H1 (cell line): ENCODE measurements at regions not wholly inside any gene's neighbourhood (a gene's known extent, or its start where the extent isn't known, plus 50 kb on each side); places are given as distances from the start of the nearest gene placed in this dataset.

Source experiments
- CTCF ChIA-PET: fragments of 300-600 bp; sonication (Branson Sonifier 250); formaldehyde crosslinking; loops from one replicate; lab custom pipeline; 2021; ENCODE audit not compliant: partially characterized antibody; lab: Charles Lee
- POLR2A ChIA-PET: fragments of 300-600 bp; sonication (Branson Sonifier 250); formaldehyde crosslinking; loops from one replicate; lab custom pipeline; 2021; ENCODE audit warnings: inconsistent platforms; ENCODE audit not compliant: partially characterized antibody; lab: Charles Lee
- DNase-seq, 2 experiments: peaks; one replicate each; pipeline versions ENCODE4 v3.0.0 to v3.0.0-alpha.2; 2010 to 2022; ENCODE audit warnings: low spot score in 2 of 2, low read depth in 1 of 2, mixed read lengths in 1 of 2
- FAIRE-seq: peaks from 2 replicates; lab custom pipeline; 2011; peaks lifted over from hg19 to GRCh38; lab: Jason Lieb, UNC
- H2AFZ ChIP-seq: 2 replicates; pipeline ENCODE4 v1.8.1; 2012; ENCODE audit warnings: low read length, inconsistent platforms
- H2AK5ac ChIP-seq: 2 replicates; pipeline ENCODE4 v1.6.1; 2013; ENCODE audit warnings: low read depth, low read length
- H2BK120ac ChIP-seq: replicated peaks from 2 replicates; pipeline ENCODE3; 2013; ENCODE audit warnings: low read depth, low read length, inconsistent platforms
- H2BK12ac ChIP-seq: 2 replicates; pipeline ENCODE4 v1.6.1; 2013; ENCODE audit warnings: low read depth, low read length
- H2BK15ac ChIP-seq: 2 replicates; pipeline ENCODE4 v1.6.1; 2013; ENCODE audit warnings: low read length
- H2BK20ac ChIP-seq: 2 replicates; pipeline ENCODE4 v1.6.1; 2013; ENCODE audit warnings: low read length
- H2BK5ac ChIP-seq: 2 replicates; pipeline ENCODE4 v1.6.1; 2013; ENCODE audit warnings: low read depth, low read length
- H3K14ac ChIP-seq: 2 replicates; pipeline ENCODE4 v1.6.1; 2013; ENCODE audit warnings: inconsistent platforms; ENCODE audit not compliant: insufficient read length
- H3K18ac ChIP-seq: 2 replicates; pipeline ENCODE4 v1.6.1; 2013; ENCODE audit warnings: low read length; ENCODE audit errors: extremely low read depth
- H3K23ac ChIP-seq: 2 replicates; pipeline ENCODE4 v1.6.1; 2013; ENCODE audit warnings: inconsistent platforms; ENCODE audit not compliant: insufficient read length
- H3K23me2 ChIP-seq: 2 replicates; pipeline ENCODE4 v1.6.1; 2013; ENCODE audit warnings: low read depth, low read length
- H3K27ac ChIP-seq: 2 replicates; pipeline ENCODE4 v1.6.1; 2011; ENCODE audit warnings: low read depth, low read length, inconsistent platforms
- H3K27me3 ChIP-seq, 4 experiments: replicated peaks in 1 of 4; 1 replicate in 1 of 4; 2 replicates in 3 of 4; pipeline versions ENCODE4 v1.6.1 to v1.8.1; 2011 to 2013; ENCODE audit warnings: low read length in 3 of 4, mild to moderate bottlenecking in 3 of 4, inconsistent platforms in 2 of 4, mixed read lengths in 2 of 4, moderate library complexity in 1 of 4; ENCODE audit not compliant: control insufficient read depth in 3 of 4, insufficient read depth in 3 of 4; ENCODE audit errors: extremely low read depth in 1 of 4
- H3K36me3 ChIP-seq, 4 experiments: 2 replicates each; pipeline versions ENCODE4 v1.6.1 to v1.8.1; 2011 to 2013; ENCODE audit warnings: mild to moderate bottlenecking in 4 of 4, low read length in 3 of 4, moderate library complexity in 2 of 4, control low read depth in 1 of 4, inconsistent platforms in 1 of 4; ENCODE audit not compliant: insufficient read depth in 4 of 4, control insufficient read depth in 2 of 4
- H3K4ac ChIP-seq: replicated peaks from 2 replicates; pipeline ENCODE3; 2013; ENCODE audit warnings: low read length, low read depth, mixed read lengths, inconsistent platforms; ENCODE audit not compliant: insufficient read length
- H3K4me1 ChIP-seq, 4 experiments: replicated peaks in 1 of 4; 1 replicate in 1 of 4; 2 replicates in 3 of 4; pipeline versions ENCODE4 v1.6.1 to v1.8.1; 2011 to 2013; ENCODE audit warnings: low read length in 3 of 4, inconsistent platforms in 2 of 4, mixed read lengths in 1 of 4; ENCODE audit not compliant: insufficient read depth in 4 of 4, control insufficient read depth in 3 of 4
- H3K4me2 ChIP-seq, 2 experiments: 2 replicates each; pipeline versions ENCODE4 v1.6.1 to v1.8.1; 2011 to 2013; ENCODE audit warnings: low read depth in 2 of 2, low read length in 2 of 2, control low read depth in 1 of 2, inconsistent platforms in 1 of 2, mild to moderate bottlenecking in 1 of 2; ENCODE audit not compliant: insufficient read depth in 1 of 2
- H3K4me3 ChIP-seq, 4 experiments: fragments of 200-600, 300-600 bp in 1 of 4; sonication (generic), shearing (Covaris generic), sonication (Bioruptor Twin) in 1 of 4; 2 replicates each; pipeline versions ENCODE4 v1.5.1 to v1.8.1; 2011 to 2016; ENCODE audit warnings: low read length in 4 of 4, low read depth in 3 of 4, control low read depth in 2 of 4, inconsistent platforms in 2 of 4, mild to moderate bottlenecking in 2 of 4, mixed read lengths in 1 of 4, moderate library complexity in 1 of 4; ENCODE audit not compliant: insufficient read depth in 2 of 4; ENCODE audit errors: extremely low read depth in 1 of 4
- H3K56ac ChIP-seq: replicated peaks from 2 replicates; pipeline ENCODE3; 2013; ENCODE audit warnings: low read depth, mild to moderate bottlenecking, mixed read lengths, low read length, inconsistent platforms; ENCODE audit not compliant: insufficient read length
- H3K79me1 ChIP-seq: 2 replicates; pipeline ENCODE4 v1.6.1; 2013; ENCODE audit warnings: low read depth, low read length, control low read depth
- H3K79me2 ChIP-seq, 2 experiments: 2 replicates each; pipeline versions ENCODE4 v1.6.1 to v1.8.1; 2012 to 2013; ENCODE audit warnings: low read length in 2 of 2, mild to moderate bottlenecking in 2 of 2, inconsistent platforms in 1 of 2; ENCODE audit not compliant: insufficient read depth in 2 of 2, control insufficient read depth in 1 of 2
- H3K9ac ChIP-seq, 4 experiments: replicated peaks in 1 of 4; 1 replicate in 1 of 4; 2 replicates in 3 of 4; pipeline versions ENCODE4 v1.6.1 to v1.8.1; 2011 to 2013; ENCODE audit warnings: low read depth in 3 of 4, low read length in 3 of 4, control low read depth in 2 of 4, mild to moderate bottlenecking in 2 of 4, moderate library complexity in 2 of 4, inconsistent platforms in 1 of 4; ENCODE audit errors: extremely low read depth in 1 of 4
- H3K9me3 ChIP-seq, 2 experiments: 2 replicates each; pipeline versions ENCODE4 v1.6.1 to v1.8.1; 2012 to 2013; ENCODE audit warnings: mild to moderate bottlenecking in 2 of 2, moderate library complexity in 2 of 2, control low read depth in 1 of 2, inconsistent platforms in 1 of 2, low read depth in 1 of 2, low read length in 1 of 2, mixed read lengths in 1 of 2; ENCODE audit not compliant: insufficient read depth in 2 of 2
- H4K20me1 ChIP-seq, 2 experiments: replicated peaks in 1 of 2; 2 replicates each; pipeline versions ENCODE3 to v1.8.1; 2011 to 2013; ENCODE audit warnings: inconsistent platforms in 2 of 2, low read length in 2 of 2, mild to moderate bottlenecking in 1 of 2; ENCODE audit not compliant: insufficient read depth in 2 of 2, control insufficient read depth in 1 of 2
- H4K5ac ChIP-seq: 2 replicates; pipeline ENCODE4 v1.6.1; 2013; ENCODE audit warnings: low read length, low read depth, mixed read lengths, inconsistent platforms; ENCODE audit not compliant: insufficient read length
- H4K8ac ChIP-seq: 2 replicates; pipeline ENCODE4 v1.8.0; 2013; ENCODE audit warnings: mild to moderate bottlenecking, moderate library complexity, low read length, inconsistent platforms; ENCODE audit not compliant: insufficient read depth; ENCODE audit errors: extremely low read depth
- H4K91ac ChIP-seq: replicated peaks from 2 replicates; pipeline ENCODE3; 2013; ENCODE audit warnings: low read length, mixed read lengths, inconsistent platforms; ENCODE audit not compliant: insufficient read length
- ATF3 ChIP-seq: IDR thresholded peaks from 2 replicates; pipeline ENCODE4 v1.6.1; 2011; ENCODE audit warnings: low read depth, mild to moderate bottlenecking, low read length; ENCODE audit not compliant: insufficient read depth
- BRCA1 ChIP-seq: IDR thresholded peaks from 2 replicates; pipeline ENCODE4 v1.6.1; 2012; ENCODE audit warnings: low read depth, low read length, improper control_type of control experiment
- CHD1 ChIP-seq: IDR thresholded peaks from 2 replicates; pipeline ENCODE4 v1.6.1; 2012; ENCODE audit warnings: low read depth, low read length, improper control_type of control experiment
- CTBP2 ChIP-seq: IDR thresholded peaks from 2 replicates; pipeline ENCODE4 v1.7.0; 2011; ENCODE audit warnings: borderline replicate concordance, mild to moderate bottlenecking, moderate library complexity, mixed read lengths, low read length; ENCODE audit not compliant: insufficient read depth, insufficient read length
- PHF8 ChIP-seq: fragments of 200-600 bp; sonication (generic); conservative IDR thresholded peaks from 2 replicates; pipeline ENCODE4 v1.7.1; 2012; ENCODE audit warnings: low read depth, mild to moderate bottlenecking, inconsistent platforms, low read length, moderate library complexity
- POLR2A ChIP-seq, 2 experiments: IDR thresholded peaks; 1 replicate in 1 of 2; 2 replicates in 1 of 2; pipeline ENCODE4 v1.6.1; 2011; ENCODE audit warnings: low read depth in 2 of 2, low read length in 2 of 2, mild to moderate bottlenecking in 2 of 2; ENCODE audit errors: control extremely low read depth in 1 of 2
- POLR2AphosphoS5 ChIP-seq: IDR thresholded peaks from 2 replicates; pipeline ENCODE4 v1.6.1; 2011; ENCODE audit warnings: low read depth, low read length
- RAD21 ChIP-seq, 2 experiments: IDR thresholded peaks in 1 of 2; conservative IDR thresholded peaks in 1 of 2; 2 replicates each; pipeline ENCODE4 v1.6.1; 2011; ENCODE audit warnings: low read depth in 2 of 2, low read length in 2 of 2, improper control_type of control experiment in 1 of 2, inconsistent platforms in 1 of 2, mild to moderate bottlenecking in 1 of 2, moderate library complexity in 1 of 2
- RBBP5 ChIP-seq: IDR thresholded peaks from 2 replicates; pipeline ENCODE4 v1.7.1; 2012; ENCODE audit warnings: low read depth, mild to moderate bottlenecking, inconsistent platforms, low read length, moderate library complexity, borderline replicate concordance
- SIRT6 ChIP-seq: IDR thresholded peaks from one replicate; pipeline ENCODE4 v1.7.1; 2012; ENCODE audit warnings: low read length, inconsistent platforms
- SIX5 ChIP-seq: IDR thresholded peaks from 2 replicates; pipeline ENCODE4 v1.6.1; 2011; ENCODE audit warnings: mild to moderate bottlenecking, low read depth, low read length
- SRF ChIP-seq: IDR thresholded peaks from 2 replicates; pipeline ENCODE4 v1.6.1; 2011; ENCODE audit warnings: mild to moderate bottlenecking, low read depth, low read length, moderate library complexity
- SUZ12 ChIP-seq: fragments of 200-600 bp; sonication (generic); IDR thresholded peaks from 2 replicates; pipeline ENCODE4 v1.6.1; 2012; ENCODE audit warnings: mild to moderate bottlenecking, inconsistent platforms, low read length, moderate library complexity, mixed read lengths
- ZNF274 ChIP-seq: IDR thresholded peaks from 2 replicates; pipeline ENCODE4 v1.7.0; 2012; ENCODE audit warnings: low read length, borderline replicate concordance; ENCODE audit errors: extremely low read depth
- WGBS, 2 experiments: shearing (Covaris generic) in 1 of 2; methylation state at CpG; one replicate each; pipeline versions ENCODE4 v1.1.6 to v1.1.7; 2013 to 2015; ENCODE audit warnings: low lambda C conversion rate in 2 of 2, mixed read lengths in 2 of 2, inconsistent platforms in 1 of 2, low coverage in 1 of 2, missing lambda C conversion rate in 1 of 2; ENCODE audit not compliant: insufficient replicate concordance in 2 of 2, insufficient coverage in 1 of 2, insufficient read length in 1 of 2; ENCODE audit errors: extremely low coverage in 1 of 2, missing lambda C conversion rate in 1 of 2; 5-methylcytosine and 5-hydroxymethylcytosine counted together

- Histone ChIP-seq H3K23me2 (no peaks in the 10 kb centered on the region; the same call in 1 of the 2 replicates), H3K56ac (no peak overlapping the region), H2BK15ac (no peak overlapping the region), H3K36me3 (no peaks in the 10 kb centered on the region), H2BK12ac (no peak overlapping the region), H3K27me3 (peaks cover 0 to 1% (median 0%) of the 10 kb centered on the region in 4 experiments; a peak in 1 of 7 replicates), H2AK5ac (no peak overlapping the region), H3K23ac (no peak overlapping the region), H3K9me3 (no peaks in the 10 kb centered on the region), H4K8ac (no peak overlapping the region), H2BK20ac (no peak overlapping the region), H3K9ac (no peak overlapping the region), H4K20me1 (no peaks in the 10 kb centered on the region), H3K14ac (no peak overlapping the region), H2BK120ac (no peak overlapping the region), H3K18ac (no peak overlapping the region), H3K4me1 (no peaks in the 10 kb centered on the region), H3K79me2 (no peaks in the 10 kb centered on the region), H3K79me1 (no peaks in the 10 kb centered on the region), H3K4ac (no peak overlapping the region), H2BK5ac (no peak overlapping the region), H3K4me2 (no peak overlapping the region), H4K5ac (no peak overlapping the region), H3K27ac (no peak overlapping the region), H2AFZ (no peak overlapping the region), H4K91ac (no peak overlapping the region), H3K4me3 (no peak overlapping the region)
- TF ChIP-seq BRCA1 (no peak), SRF (no peak), CTBP2 (no peak), SIX5 (no peak), CHD1 (no peak), POLR2AphosphoS5 (no peak), ZNF274 (no peak), RAD21 (IDR thresholded peaks at IDR 0.05 in 1 of 2, conservative IDR thresholded peaks at IDR 0.05 in 1 of 2; ENCODE audit: low read depth in 2 of 2, low read length in 2 of 2) (no peak), PHF8 (no peak), RBBP5 (no peak), POLR2A (IDR thresholded peaks at IDR 0.05; ENCODE audit: control extremely low read depth in 1 of 2, low read depth in 2 of 2, low read length in 2 of 2) (no peak), SIRT6 (no peak), ATF3 (no peak), SUZ12 (no peak)
- DNase-seq (no peak), FAIRE-seq (no peak)
- 92 to 100% methylated on average over 1 to 3 of the region's 3 CpGs for WGBS, 2 experiments
- ChIA-PET CTCF (interaction anchor here (0.6 kb wide), 1 partner anchor 13 kb away, joined by 3 read pairs; no protein-coding TSS in a partner anchor), POLR2A (no interaction called here)
Observed at GRCh38 chr15:96444865-96445264, 114.4 kb downstream of the NR2F2 start.
